ENCODE measurements at regions not wholly inside any gene's neighbourhood (a gene's known extent, or its start where the extent isn't known, plus 50 kb on each side); places are given as distances from the start of the nearest gene placed in this dataset.
"Not testable (repeated sequence)": the region's sequence is repeated elsewhere in the genome, so short reads cannot be mapped to it uniquely, and the experiment has no call there.

- DNase-seq, result no peak
Observed at GRCh38 chr16:62298600-62298999, 262.4 kb upstream of the CDH8 start.

GRCh38 chr16:62294213-62294972 is 258.2 kb upstream of the CDH8 start:
- no peak for DNase-seq

GRCh38 chr16:62288990-62289629 is 252.9 kb upstream of the CDH8 start:
- no peak for DNase-seq

- no peak for DNase-seq
Observed at GRCh38 chr16:62280506-62280905, 244.3 kb upstream of the CDH8 start.

- DNase-seq, result no peak
Observed at GRCh38 chr16:62277942-62278341, 241.7 kb upstream of the CDH8 start.

- no peak for DNase-seq
Observed at GRCh38 chr16:62276637-62277036, 240.4 kb upstream of the CDH8 start.

GRCh38 chr16:62272035-62272434 is 235.8 kb upstream of the CDH8 start:
- DNase-seq, result no peak

GRCh38 chr16:62261760-62262159 is 225.5 kb upstream of the CDH8 start:
- DNase-seq, result no peak

- DNase-seq, result not testable (repeated sequence)
Observed at GRCh38 chr16:62258931-62259435, 222.7 kb upstream of the CDH8 start.

- no peak for DNase-seq
Observed at GRCh38 chr16:62256406-62256805, 220.2 kb upstream of the CDH8 start.

GRCh38 chr16:62254847-62255246 is 218.6 kb upstream of the CDH8 start:
- DNase-seq, result no peak

- no peak for DNase-seq
Observed at GRCh38 chr16:62254372-62254771, 218.1 kb upstream of the CDH8 start.

- no peak for DNase-seq
Observed at GRCh38 chr16:62253966-62254365, 217.7 kb upstream of the CDH8 start.

GRCh38 chr16:62249069-62249468 is 212.8 kb upstream of the CDH8 start:
- no peak for DNase-seq

- DNase-seq, result no peak
Observed at GRCh38 chr16:62240722-62241121, 204.5 kb upstream of the CDH8 start.

- DNase-seq, result peak; percentile 1
Observed at GRCh38 chr16:62225675-62226074, 189.4 kb upstream of the CDH8 start.

GRCh38 chr16:62224646-62225209 is 188.5 kb upstream of the CDH8 start:
- DNase-seq, result no peak

GRCh38 chr16:62216837-62217236 is 180.6 kb upstream of the CDH8 start:
- DNase-seq, result no peak

GRCh38 chr16:62213763-62214162 is 177.5 kb upstream of the CDH8 start:
- no peak for DNase-seq

- no peak for DNase-seq
Observed at GRCh38 chr16:62208934-62209333, 172.7 kb upstream of the CDH8 start.

- DNase-seq, result no peak
Observed at GRCh38 chr16:62205459-62205858, 169.2 kb upstream of the CDH8 start.

GRCh38 chr16:62201911-62202310 is 165.7 kb upstream of the CDH8 start:
- no peak for DNase-seq

GRCh38 chr16:62194828-62195227 is 158.6 kb upstream of the CDH8 start:
- DNase-seq, result no peak

- DNase-seq, result no peak
Observed at GRCh38 chr16:62190426-62190825, 154.2 kb upstream of the CDH8 start.
